ENCODE measurements at regions not wholly inside any gene's neighbourhood (a gene's known extent, or its start where the extent isn't known, plus 50 kb on each side); places are given as distances from the start of the nearest gene placed in this dataset.
"Not testable (repeated sequence)": the region's sequence is repeated elsewhere in the genome, so short reads cannot be mapped to it uniquely, and the experiment has no call there.

DNA sequence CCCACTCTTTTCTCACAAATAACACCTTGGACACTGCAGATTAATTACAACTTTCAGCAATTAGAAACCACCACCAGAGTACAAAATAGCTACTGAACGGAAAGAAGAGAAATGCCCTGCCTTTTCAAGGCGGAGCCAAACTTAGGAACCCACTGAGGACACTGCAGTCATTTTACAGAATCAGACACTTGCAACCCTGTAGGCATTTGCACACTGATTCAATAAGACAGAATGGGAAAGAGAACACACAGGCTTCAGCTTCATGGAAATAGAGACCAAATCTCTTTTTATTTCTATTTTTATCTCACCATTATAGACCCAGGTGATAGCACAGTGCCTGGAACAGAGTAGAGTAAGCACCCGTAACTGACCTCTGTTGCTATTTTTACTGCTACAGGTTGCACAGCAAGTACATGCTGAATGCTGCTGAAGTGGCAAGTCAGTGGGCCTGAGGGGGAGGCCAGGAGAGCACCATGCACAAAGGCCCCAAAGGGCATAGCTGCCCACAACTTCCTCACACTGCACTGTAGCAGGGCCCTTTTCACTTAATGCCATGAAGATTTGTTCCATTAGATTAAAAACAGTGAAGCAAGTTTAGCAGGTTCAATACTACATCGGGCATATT is 50.7 kb upstream of the EDARADD start:
- TF ChIP-seq, protein P1, sequence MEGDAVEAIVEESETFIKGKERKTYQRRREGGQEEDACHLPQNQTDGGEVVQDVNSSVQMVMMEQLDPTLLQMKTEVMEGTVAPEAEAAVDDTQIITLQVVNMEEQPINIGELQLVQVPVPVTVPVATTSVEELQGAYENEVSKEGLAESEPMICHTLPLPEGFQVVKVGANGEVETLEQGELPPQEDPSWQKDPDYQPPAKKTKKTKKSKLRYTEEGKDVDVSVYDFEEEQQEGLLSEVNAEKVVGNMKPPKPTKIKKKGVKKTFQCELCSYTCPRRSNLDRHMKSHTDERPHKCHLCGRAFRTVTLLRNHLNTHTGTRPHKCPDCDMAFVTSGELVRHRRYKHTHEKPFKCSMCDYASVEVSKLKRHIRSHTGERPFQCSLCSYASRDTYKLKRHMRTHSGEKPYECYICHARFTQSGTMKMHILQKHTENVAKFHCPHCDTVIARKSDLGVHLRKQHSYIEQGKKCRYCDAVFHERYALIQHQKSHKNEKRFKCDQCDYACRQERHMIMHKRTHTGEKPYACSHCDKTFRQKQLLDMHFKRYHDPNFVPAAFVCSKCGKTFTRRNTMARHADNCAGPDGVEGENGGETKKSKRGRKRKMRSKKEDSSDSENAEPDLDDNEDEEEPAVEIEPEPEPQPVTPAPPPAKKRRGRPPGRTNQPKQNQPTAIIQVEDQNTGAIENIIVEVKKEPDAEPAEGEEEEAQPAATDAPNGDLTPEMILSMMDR (IDR thresholded peaks at IDR 0.05; ENCODE audit: low read depth, low read length), result no peak
- no peak for DNase-seq (ENCODE audit: low read depth in 2 of 2)
- no peak overlapping the region for H3K4me3 ChIP-seq (replicated peaks in 1 of 2; ENCODE audit: low read depth in 2 of 2, low read length in 2 of 2)

DNA sequence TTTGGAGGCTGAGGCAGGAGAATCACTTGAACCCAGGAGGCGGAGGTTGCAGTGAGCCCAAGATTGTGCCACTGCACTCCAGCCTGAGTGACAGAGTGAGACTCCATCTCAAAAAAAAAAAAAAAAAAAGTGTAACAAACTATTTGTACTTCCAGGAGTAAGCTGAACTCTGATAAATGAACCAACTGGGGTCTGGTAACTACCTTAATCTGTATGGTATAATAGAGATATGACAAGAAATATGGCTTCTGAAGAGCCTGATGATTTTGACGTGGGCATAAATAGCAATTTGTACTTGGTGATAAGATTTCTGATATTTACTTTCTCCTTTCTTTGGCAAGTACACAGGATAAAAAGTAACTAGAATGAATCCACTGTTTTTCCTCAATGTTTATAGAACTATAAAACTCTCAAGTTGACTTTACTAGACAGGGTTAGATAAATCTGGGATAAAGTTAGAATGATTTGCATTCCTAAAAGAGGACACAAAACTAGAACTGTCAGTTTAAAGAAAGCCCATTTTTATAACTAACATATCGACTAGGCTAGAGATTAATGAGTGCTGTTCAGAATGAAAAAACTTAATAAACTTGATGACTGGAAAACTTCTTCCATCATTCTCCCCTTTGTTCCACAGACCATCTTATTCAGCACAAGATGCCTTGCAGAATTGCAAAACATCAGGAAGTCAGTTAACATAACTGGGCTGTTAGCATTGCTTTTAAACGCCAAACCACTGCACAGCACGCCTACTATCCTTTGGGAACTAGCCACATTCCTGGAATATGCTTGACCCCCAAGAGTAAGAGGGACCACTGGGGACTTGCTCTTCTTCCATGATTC is 51.5 kb upstream of the EDARADD start:
- TF ChIP-seq, protein P1 (IDR thresholded peaks at IDR 0.05; ENCODE audit: low read depth, low read length), result no peak
- DNase-seq (ENCODE audit: low read depth in 2 of 2), result peak in 1 of 2 donors; percentile 20
- no peak overlapping the region for H3K4me3 ChIP-seq (replicated peaks in 1 of 2; ENCODE audit: low read depth in 2 of 2, low read length in 2 of 2)

DNA sequence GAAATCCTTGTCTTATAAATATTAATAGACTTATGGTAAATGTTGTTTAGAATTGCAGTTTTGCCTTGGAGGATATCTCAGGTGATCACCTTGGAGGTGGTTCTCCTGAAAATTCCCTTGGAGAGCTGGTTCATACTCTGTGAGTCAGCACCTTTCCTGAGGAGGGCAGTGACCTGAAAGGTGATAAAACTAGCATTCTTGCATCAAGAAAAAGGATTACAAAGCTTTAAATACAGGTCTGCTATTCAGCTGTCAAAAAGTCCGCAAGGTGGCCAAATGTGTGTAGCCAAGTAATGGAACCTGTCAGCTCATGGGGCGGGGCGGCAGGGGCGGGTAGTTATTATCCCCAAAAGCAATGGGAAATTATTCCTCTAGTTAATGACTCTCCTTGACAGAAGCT is 52.8 kb upstream of the EDARADD start:
- TF ChIP-seq, protein P1 (IDR thresholded peaks at IDR 0.05; ENCODE audit: low read depth, low read length), result no peak
- no peak for DNase-seq (ENCODE audit: low read depth in 2 of 2)
- no peak overlapping the region for H3K4me3 ChIP-seq (replicated peaks in 1 of 2; ENCODE audit: low read depth in 2 of 2, low read length in 2 of 2)

DNA sequence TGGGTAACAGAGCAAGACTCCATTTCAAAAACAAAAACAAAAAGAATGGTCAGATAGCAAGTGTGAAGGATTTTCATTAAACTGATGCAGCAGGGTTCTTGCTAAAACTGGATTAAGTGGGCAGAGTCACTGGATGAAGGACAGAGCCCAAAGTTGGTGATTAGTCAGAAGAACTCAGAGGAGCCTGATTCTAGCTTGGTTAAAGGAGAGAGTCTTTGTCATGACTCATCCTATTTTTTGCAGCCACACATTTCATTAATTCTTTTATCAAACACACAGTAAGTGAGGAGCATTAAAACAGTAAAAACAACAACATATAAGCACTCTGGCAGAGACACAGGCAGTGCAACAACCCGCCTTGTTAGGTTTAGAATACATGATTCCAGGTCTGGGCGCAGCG is 56.0 kb upstream of the EDARADD start:
- TF ChIP-seq, protein P1 (IDR thresholded peaks at IDR 0.05; ENCODE audit: low read depth, low read length), result no peak
- peak in 1 of 2 donors; percentile 14 for DNase-seq (ENCODE audit: low read depth in 2 of 2)
- H3K4me3 ChIP-seq (replicated peaks in 1 of 2; ENCODE audit: low read depth in 2 of 2, low read length in 2 of 2), result no peak overlapping the region

DNA sequence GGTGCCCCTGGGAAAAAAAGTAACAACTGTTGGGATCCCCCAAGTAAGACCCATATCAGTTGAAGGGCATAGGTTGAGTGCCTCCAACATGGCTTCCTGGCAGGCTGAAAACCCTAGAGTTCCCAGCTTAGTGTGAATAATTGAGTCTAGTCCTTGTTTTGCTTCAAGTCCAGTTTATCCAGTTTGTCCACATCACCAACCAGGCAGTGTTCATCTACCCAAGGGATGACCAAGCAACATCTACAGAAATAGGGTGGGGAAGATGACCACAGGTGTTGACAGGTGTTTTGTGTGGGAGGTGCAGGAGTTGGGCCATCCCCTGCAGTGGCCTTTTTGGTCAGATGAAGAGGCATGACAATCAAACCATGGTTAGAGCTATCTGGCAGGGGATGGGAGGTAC is 54.3 kb upstream of the ERO1B start:
- H3K4me3 ChIP-seq (replicated peaks in 1 of 2; ENCODE audit: low read depth in 2 of 2, low read length in 2 of 2), result no peak overlapping the region
- DNase-seq (ENCODE audit: low read depth in 2 of 2), result no peak
- TF ChIP-seq, protein P1 (IDR thresholded peaks at IDR 0.05; ENCODE audit: low read depth, low read length), result no peak

DNA sequence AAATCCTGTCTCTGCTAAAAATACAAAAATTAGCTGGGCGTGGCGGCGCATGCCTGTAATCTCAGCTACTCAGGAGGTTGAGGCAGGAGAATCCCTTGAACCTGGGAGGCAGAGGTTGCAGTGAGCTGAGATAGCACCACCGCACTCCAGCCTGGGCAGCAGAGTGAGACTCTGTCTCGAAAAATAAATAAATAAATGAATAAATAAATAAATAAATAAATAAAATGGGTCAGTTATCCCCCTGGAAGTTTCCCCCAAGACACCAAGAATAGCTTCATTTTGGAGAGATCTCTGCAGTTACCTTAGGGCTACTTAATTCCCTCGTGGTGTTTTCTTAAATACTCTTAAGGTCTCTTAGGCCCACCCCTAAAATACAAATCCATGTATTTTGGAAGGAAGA is 53.9 kb upstream of the ERO1B start:
- DNase-seq (ENCODE audit: low read depth in 2 of 2); H3K4me3 ChIP-seq (replicated peaks in 1 of 2; ENCODE audit: low read depth in 2 of 2, low read length in 2 of 2): not testable (repeated sequence)

DNA sequence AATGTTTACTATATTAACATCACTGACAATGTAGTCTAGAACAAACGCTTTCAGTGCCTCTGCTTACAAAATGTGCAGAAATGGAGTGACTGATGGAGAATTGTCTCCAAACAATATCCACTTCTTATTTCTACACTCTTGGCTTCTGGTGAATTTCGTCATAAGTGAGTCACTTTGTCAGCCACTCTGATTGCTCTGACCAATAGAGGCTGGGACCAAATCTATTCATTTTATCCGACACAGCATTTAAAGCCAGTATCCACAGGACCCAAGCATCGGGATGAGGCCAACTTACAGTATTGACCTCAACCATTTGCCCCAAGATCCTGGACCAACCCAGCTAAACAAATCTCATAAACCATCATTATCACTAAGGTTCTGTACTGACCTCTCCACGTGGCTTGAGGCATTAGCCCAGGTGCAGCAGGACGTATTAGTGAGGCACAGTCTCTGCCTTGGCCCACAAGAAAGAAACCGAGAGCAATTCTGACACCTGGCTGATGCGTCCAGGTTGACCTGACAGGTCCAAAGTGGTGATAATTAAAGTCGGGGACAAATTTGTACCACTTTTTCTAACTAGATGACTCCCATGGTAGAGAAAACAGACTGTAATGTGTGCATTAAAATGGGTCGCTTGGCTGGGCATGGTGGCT is 53.3 kb upstream of the ERO1B start:
- peak in 1 of 2 donors; percentile 5 for DNase-seq (ENCODE audit: low read depth in 2 of 2)
- TF ChIP-seq, protein P1 (IDR thresholded peaks at IDR 0.05; ENCODE audit: low read depth, low read length), result no peak
- H3K4me3 ChIP-seq (replicated peaks in 1 of 2; ENCODE audit: low read depth in 2 of 2, low read length in 2 of 2), result no peak overlapping the region
